H1 (cell line): ENCODE measurements at regions not wholly inside any gene's neighbourhood (a gene's known extent, or its start where the extent isn't known, plus 50 kb on each side); places are given as distances from the start of the nearest gene placed in this dataset.

Experiments used
- CTCF ChIA-PET: fragments of 300-600 bp; sonication (Branson Sonifier 250); formaldehyde crosslinking; loops from one replicate; lab custom pipeline; 2021; ENCODE audit not compliant: partially characterized antibody; lab: Charles Lee
- POLR2A ChIA-PET: fragments of 300-600 bp; sonication (Branson Sonifier 250); formaldehyde crosslinking; loops from one replicate; lab custom pipeline; 2021; ENCODE audit warnings: inconsistent platforms; ENCODE audit not compliant: partially characterized antibody; lab: Charles Lee
- DNase-seq, 2 experiments: peaks; one replicate each; pipeline versions ENCODE4 v3.0.0 to v3.0.0-alpha.2; 2010 to 2022; ENCODE audit warnings: low spot score in 2 of 2, low read depth in 1 of 2, mixed read lengths in 1 of 2
- FAIRE-seq: peaks from 2 replicates; lab custom pipeline; 2011; peaks lifted over from hg19 to GRCh38; lab: Jason Lieb, UNC
- H2AFZ ChIP-seq: 2 replicates; pipeline ENCODE4 v1.8.1; 2012; ENCODE audit warnings: low read length, inconsistent platforms
- H2AK5ac ChIP-seq: 2 replicates; pipeline ENCODE4 v1.6.1; 2013; ENCODE audit warnings: low read depth, low read length
- H2BK120ac ChIP-seq: replicated peaks from 2 replicates; pipeline ENCODE3; 2013; ENCODE audit warnings: low read depth, low read length, inconsistent platforms
- H2BK12ac ChIP-seq: 2 replicates; pipeline ENCODE4 v1.6.1; 2013; ENCODE audit warnings: low read depth, low read length
- H2BK15ac ChIP-seq: 2 replicates; pipeline ENCODE4 v1.6.1; 2013; ENCODE audit warnings: low read length
- H2BK20ac ChIP-seq: 2 replicates; pipeline ENCODE4 v1.6.1; 2013; ENCODE audit warnings: low read length
- H2BK5ac ChIP-seq: 2 replicates; pipeline ENCODE4 v1.6.1; 2013; ENCODE audit warnings: low read depth, low read length
- H3K14ac ChIP-seq: 2 replicates; pipeline ENCODE4 v1.6.1; 2013; ENCODE audit warnings: inconsistent platforms; ENCODE audit not compliant: insufficient read length
- H3K18ac ChIP-seq: 2 replicates; pipeline ENCODE4 v1.6.1; 2013; ENCODE audit warnings: low read length; ENCODE audit errors: extremely low read depth
- H3K23ac ChIP-seq: 2 replicates; pipeline ENCODE4 v1.6.1; 2013; ENCODE audit warnings: inconsistent platforms; ENCODE audit not compliant: insufficient read length
- H3K23me2 ChIP-seq: 2 replicates; pipeline ENCODE4 v1.6.1; 2013; ENCODE audit warnings: low read depth, low read length
- H3K27ac ChIP-seq: 2 replicates; pipeline ENCODE4 v1.6.1; 2011; ENCODE audit warnings: low read depth, low read length, inconsistent platforms
- H3K27me3 ChIP-seq, 4 experiments: replicated peaks in 1 of 4; 1 replicate in 1 of 4; 2 replicates in 3 of 4; pipeline versions ENCODE4 v1.6.1 to v1.8.1; 2011 to 2013; ENCODE audit warnings: low read length in 3 of 4, mild to moderate bottlenecking in 3 of 4, inconsistent platforms in 2 of 4, mixed read lengths in 2 of 4, moderate library complexity in 1 of 4; ENCODE audit not compliant: control insufficient read depth in 3 of 4, insufficient read depth in 3 of 4; ENCODE audit errors: extremely low read depth in 1 of 4
- H3K36me3 ChIP-seq, 4 experiments: 2 replicates each; pipeline versions ENCODE4 v1.6.1 to v1.8.1; 2011 to 2013; ENCODE audit warnings: mild to moderate bottlenecking in 4 of 4, low read length in 3 of 4, moderate library complexity in 2 of 4, control low read depth in 1 of 4, inconsistent platforms in 1 of 4; ENCODE audit not compliant: insufficient read depth in 4 of 4, control insufficient read depth in 2 of 4
- H3K4ac ChIP-seq: replicated peaks from 2 replicates; pipeline ENCODE3; 2013; ENCODE audit warnings: low read length, low read depth, mixed read lengths, inconsistent platforms; ENCODE audit not compliant: insufficient read length
- H3K4me1 ChIP-seq, 4 experiments: replicated peaks in 1 of 4; 1 replicate in 1 of 4; 2 replicates in 3 of 4; pipeline versions ENCODE4 v1.6.1 to v1.8.1; 2011 to 2013; ENCODE audit warnings: low read length in 3 of 4, inconsistent platforms in 2 of 4, mixed read lengths in 1 of 4; ENCODE audit not compliant: insufficient read depth in 4 of 4, control insufficient read depth in 3 of 4
- H3K4me2 ChIP-seq, 2 experiments: 2 replicates each; pipeline versions ENCODE4 v1.6.1 to v1.8.1; 2011 to 2013; ENCODE audit warnings: low read depth in 2 of 2, low read length in 2 of 2, control low read depth in 1 of 2, inconsistent platforms in 1 of 2, mild to moderate bottlenecking in 1 of 2; ENCODE audit not compliant: insufficient read depth in 1 of 2
- H3K4me3 ChIP-seq, 4 experiments: fragments of 200-600, 300-600 bp in 1 of 4; sonication (generic), shearing (Covaris generic), sonication (Bioruptor Twin) in 1 of 4; 2 replicates each; pipeline versions ENCODE4 v1.5.1 to v1.8.1; 2011 to 2016; ENCODE audit warnings: low read length in 4 of 4, low read depth in 3 of 4, control low read depth in 2 of 4, inconsistent platforms in 2 of 4, mild to moderate bottlenecking in 2 of 4, mixed read lengths in 1 of 4, moderate library complexity in 1 of 4; ENCODE audit not compliant: insufficient read depth in 2 of 4; ENCODE audit errors: extremely low read depth in 1 of 4
- H3K56ac ChIP-seq: replicated peaks from 2 replicates; pipeline ENCODE3; 2013; ENCODE audit warnings: low read depth, mild to moderate bottlenecking, mixed read lengths, low read length, inconsistent platforms; ENCODE audit not compliant: insufficient read length
- H3K79me1 ChIP-seq: 2 replicates; pipeline ENCODE4 v1.6.1; 2013; ENCODE audit warnings: low read depth, low read length, control low read depth
- H3K79me2 ChIP-seq, 2 experiments: 2 replicates each; pipeline versions ENCODE4 v1.6.1 to v1.8.1; 2012 to 2013; ENCODE audit warnings: low read length in 2 of 2, mild to moderate bottlenecking in 2 of 2, inconsistent platforms in 1 of 2; ENCODE audit not compliant: insufficient read depth in 2 of 2, control insufficient read depth in 1 of 2
- H3K9ac ChIP-seq, 4 experiments: replicated peaks in 1 of 4; 1 replicate in 1 of 4; 2 replicates in 3 of 4; pipeline versions ENCODE4 v1.6.1 to v1.8.1; 2011 to 2013; ENCODE audit warnings: low read depth in 3 of 4, low read length in 3 of 4, control low read depth in 2 of 4, mild to moderate bottlenecking in 2 of 4, moderate library complexity in 2 of 4, inconsistent platforms in 1 of 4; ENCODE audit errors: extremely low read depth in 1 of 4
- H3K9me3 ChIP-seq, 2 experiments: 2 replicates each; pipeline versions ENCODE4 v1.6.1 to v1.8.1; 2012 to 2013; ENCODE audit warnings: mild to moderate bottlenecking in 2 of 2, moderate library complexity in 2 of 2, control low read depth in 1 of 2, inconsistent platforms in 1 of 2, low read depth in 1 of 2, low read length in 1 of 2, mixed read lengths in 1 of 2; ENCODE audit not compliant: insufficient read depth in 2 of 2
- H4K20me1 ChIP-seq, 2 experiments: replicated peaks in 1 of 2; 2 replicates each; pipeline versions ENCODE3 to v1.8.1; 2011 to 2013; ENCODE audit warnings: inconsistent platforms in 2 of 2, low read length in 2 of 2, mild to moderate bottlenecking in 1 of 2; ENCODE audit not compliant: insufficient read depth in 2 of 2, control insufficient read depth in 1 of 2
- H4K5ac ChIP-seq: 2 replicates; pipeline ENCODE4 v1.6.1; 2013; ENCODE audit warnings: low read length, low read depth, mixed read lengths, inconsistent platforms; ENCODE audit not compliant: insufficient read length
- H4K8ac ChIP-seq: 2 replicates; pipeline ENCODE4 v1.8.0; 2013; ENCODE audit warnings: mild to moderate bottlenecking, moderate library complexity, low read length, inconsistent platforms; ENCODE audit not compliant: insufficient read depth; ENCODE audit errors: extremely low read depth
- H4K91ac ChIP-seq: replicated peaks from 2 replicates; pipeline ENCODE3; 2013; ENCODE audit warnings: low read length, mixed read lengths, inconsistent platforms; ENCODE audit not compliant: insufficient read length
- CBX5 ChIP-seq: fragments of 300-800, 300-1000 bp; sonication (generic); IDR thresholded peaks from 2 replicates; pipeline ENCODE4 v1.7.1; 2016; ENCODE audit warnings: antibody characterized with exemption, low read length, low read depth
- CBX8 ChIP-seq: fragments of 300-800, 300-1000 bp; sonication (generic); IDR thresholded peaks from 2 replicates; pipeline ENCODE4 v1.7.1; 2016; ENCODE audit warnings: low read depth, low read length, borderline replicate concordance
- CTCF ChIP-seq, 3 experiments: IDR thresholded peaks; 1 replicate in 2 of 3; 2 replicates in 1 of 3; pipeline versions ENCODE4 v1.5.1 to v1.6.1; 2011; ENCODE audit warnings: low read length in 3 of 3, mild to moderate bottlenecking in 3 of 3, inconsistent platforms in 2 of 3, low read depth in 1 of 3, moderate library complexity in 1 of 3; ENCODE audit not compliant: insufficient read depth in 1 of 3; ENCODE audit errors: control extremely low read depth in 1 of 3
- EGR1 ChIP-seq: IDR thresholded peaks from 2 replicates; pipeline ENCODE4 v1.6.1; 2011; ENCODE audit warnings: low read depth, low read length, borderline replicate concordance
- FOSL1 ChIP-seq: IDR thresholded peaks from 2 replicates; pipeline ENCODE4 v1.6.1; 2011; ENCODE audit warnings: mild to moderate bottlenecking, low read depth, low read length, moderate library complexity; ENCODE audit not compliant: insufficient read depth
- GABPA ChIP-seq: IDR thresholded peaks from 2 replicates; pipeline ENCODE4 v1.6.1; 2011; ENCODE audit warnings: mild to moderate bottlenecking, low read length, moderate library complexity, borderline replicate concordance; ENCODE audit not compliant: insufficient read depth
- JUND ChIP-seq: IDR thresholded peaks from 2 replicates; pipeline ENCODE4 v1.6.1; 2011; ENCODE audit warnings: mild to moderate bottlenecking, improper control_type of control experiment, low read length
- KDM5A ChIP-seq: fragments of 200-600 bp; IDR thresholded peaks from 2 replicates; pipeline ENCODE4 v1.7.1; 2012; ENCODE audit warnings: mild to moderate bottlenecking, low read length, inconsistent platforms, mixed read lengths
- MAFK ChIP-seq: IDR thresholded peaks from 2 replicates; pipeline ENCODE4 v1.6.1; 2012; ENCODE audit warnings: low read depth, mild to moderate bottlenecking, improper control_type of control experiment, low read length
- PHF8 ChIP-seq: fragments of 200-600 bp; sonication (generic); conservative IDR thresholded peaks from 2 replicates; pipeline ENCODE4 v1.7.1; 2012; ENCODE audit warnings: low read depth, mild to moderate bottlenecking, inconsistent platforms, low read length, moderate library complexity
- ZNF274 ChIP-seq: IDR thresholded peaks from 2 replicates; pipeline ENCODE4 v1.7.0; 2012; ENCODE audit warnings: low read length, borderline replicate concordance; ENCODE audit errors: extremely low read depth
- TF ChIP-seq, protein P1 (sequence below): IDR thresholded peaks from 2 replicates; pipeline ENCODE4 v1.6.1; 2012; ENCODE audit warnings: inconsistent platforms

GRCh38 chr6:156334966-156335365 is 442.2 kb upstream of the ARID1B start:
- Histone ChIP-seq H4K91ac (no peak overlapping the region), H3K79me2 (no peaks in the 10 kb centered on the region), H2BK120ac (no peak overlapping the region), H3K9me3 (peaks cover 10 to 17% of the 10 kb centered on the region in 2 experiments), H2AFZ (no peak overlapping the region), H2BK15ac (no peak overlapping the region), H3K36me3 (no peaks in the 10 kb centered on the region; a peak in 1 of 8 replicates), H3K27me3 (no peaks in the 10 kb centered on the region), H2BK5ac (no peak overlapping the region), H3K18ac (no peak overlapping the region), H3K4me2 (no peak overlapping the region), H3K56ac (no peak overlapping the region), H4K5ac (no peak overlapping the region), H3K9ac (no peak overlapping the region), H4K20me1 (no peaks in the 10 kb centered on the region), H2BK20ac (no peak overlapping the region), H3K23me2 (no peaks in the 10 kb centered on the region), H3K4me3 (no peak overlapping the region), H3K4ac (no peak overlapping the region), H2AK5ac (no peak overlapping the region), H3K27ac (no peak overlapping the region), H3K14ac (no peak overlapping the region), H2BK12ac (no peak overlapping the region), H4K8ac (no peak overlapping the region), H3K23ac (no peak overlapping the region), H3K4me1 (no peaks in the 10 kb centered on the region), H3K79me1 (no peaks in the 10 kb centered on the region)
- DNase-seq: no peak
- CTCF ChIA-PET: interaction anchor here (1.1 to 2.1 kb wide), 2 partner anchors 26 to 122 kb away, joined by 3 to 7 read pairs; no protein-coding TSS in a partner anchor
- no peak for FAIRE-seq
- POLR2A ChIA-PET: interaction anchor here (0.6 kb wide), 1 partner anchor 18 kb away, joined by 3 read pairs; no protein-coding TSS in a partner anchor
- TF ChIP-seq MAFK (no peak), EGR1 (no peak), JUND (no peak), KDM5A (no peak), FOSL1 (no peak), CBX5 (no peak), CBX8 (no peak), GABPA (no peak), CTCF (IDR thresholded peaks at IDR 0.05; ENCODE audit: control extremely low read depth in 1 of 3, insufficient read depth in 1 of 3, low read depth in 1 of 3, low read length in 3 of 3) (no peak), PHF8 (no peak), ZNF274 (no peak)
- TF ChIP-seq, protein P1, sequence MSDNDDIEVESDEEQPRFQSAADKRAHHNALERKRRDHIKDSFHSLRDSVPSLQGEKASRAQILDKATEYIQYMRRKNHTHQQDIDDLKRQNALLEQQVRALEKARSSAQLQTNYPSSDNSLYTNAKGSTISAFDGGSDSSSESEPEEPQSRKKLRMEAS: no peak
